ENCODE measurements at regions not wholly inside any gene's neighbourhood (a gene's known extent, or its start where the extent isn't known, plus 50 kb on each side); places are given as distances from the start of the nearest gene placed in this dataset.
"Not testable (repeated sequence)": the region's sequence is repeated elsewhere in the genome, so short reads cannot be mapped to it uniquely, and the experiment has no call there.

- DNase-seq, result no peak
Observed at GRCh38 chr5:6321078-6321477, 57.3 kb downstream of the MED10 start.

- no peak for DNase-seq
Observed at GRCh38 chr5:6319116-6319515, 59.2 kb downstream of the MED10 start.

GRCh38 chr5:6317116-6317798, 61.1 kb downstream of the MED10 start:
- no peak for DNase-seq

DNA sequence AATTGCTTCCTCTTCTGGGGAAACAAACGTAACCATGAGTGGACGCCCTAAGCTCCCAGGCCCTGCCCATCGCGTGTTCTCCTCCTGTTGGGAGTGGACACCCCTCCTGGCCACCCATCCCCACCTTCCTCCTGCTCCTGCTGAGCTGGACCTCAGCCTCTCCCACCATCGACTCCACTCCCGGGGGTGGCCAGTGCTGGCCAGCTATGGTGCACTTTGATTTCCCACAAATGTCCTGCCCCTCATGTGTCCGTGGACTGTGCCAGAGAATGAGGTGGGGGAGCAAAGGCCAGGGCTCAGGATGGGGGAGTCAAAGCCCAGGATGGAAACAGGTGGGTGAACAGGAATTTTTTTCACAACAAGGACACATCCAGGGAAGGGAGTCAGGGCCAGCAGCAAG, 62.8 kb downstream of the MED10 start:
- no peak for DNase-seq

DNA sequence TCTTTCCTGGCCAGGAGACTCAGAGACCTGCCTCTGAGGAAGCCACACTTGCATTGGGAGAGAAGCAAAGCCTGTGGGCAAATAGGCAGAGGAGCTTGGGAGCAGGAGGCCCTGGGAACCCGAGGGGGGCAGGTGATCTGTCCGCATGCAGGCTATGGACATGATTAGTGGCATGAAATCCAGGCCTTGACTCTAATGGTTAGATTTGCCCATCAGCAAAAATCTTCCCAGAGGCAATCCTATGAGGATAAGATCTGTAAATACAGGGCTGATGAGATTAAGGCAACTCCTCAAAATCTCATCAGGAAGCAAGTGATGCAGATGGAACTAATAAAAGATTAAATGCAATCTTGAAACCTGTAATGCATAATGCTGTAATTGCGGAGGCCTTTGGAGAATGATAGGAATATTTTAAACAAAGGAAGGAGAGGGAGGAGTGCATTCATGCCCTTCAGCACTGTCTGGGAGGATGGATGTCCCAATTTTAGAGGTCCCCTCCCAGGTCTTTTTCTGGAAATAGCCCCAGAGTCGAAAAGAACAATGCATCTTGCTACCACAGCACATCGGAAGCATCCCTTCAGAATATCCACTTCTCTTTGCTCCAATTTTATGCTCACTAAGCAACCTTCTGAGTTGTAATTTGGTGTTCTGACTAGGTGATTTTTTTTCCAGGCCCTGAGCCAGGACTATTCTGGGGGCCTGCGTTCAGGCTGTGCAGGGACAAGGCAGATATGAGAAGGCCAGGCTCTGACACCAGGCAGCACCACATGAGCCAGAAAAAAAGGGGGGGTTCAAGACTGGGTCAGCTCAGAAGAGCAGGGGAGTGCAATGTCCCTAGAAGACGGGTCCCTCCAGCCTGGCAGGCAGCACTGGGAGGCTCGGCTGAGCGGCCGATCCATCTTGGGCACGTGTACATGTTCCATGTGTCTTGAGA, 66.5 kb downstream of the MED10 start:
- no peak for DNase-seq

DNA sequence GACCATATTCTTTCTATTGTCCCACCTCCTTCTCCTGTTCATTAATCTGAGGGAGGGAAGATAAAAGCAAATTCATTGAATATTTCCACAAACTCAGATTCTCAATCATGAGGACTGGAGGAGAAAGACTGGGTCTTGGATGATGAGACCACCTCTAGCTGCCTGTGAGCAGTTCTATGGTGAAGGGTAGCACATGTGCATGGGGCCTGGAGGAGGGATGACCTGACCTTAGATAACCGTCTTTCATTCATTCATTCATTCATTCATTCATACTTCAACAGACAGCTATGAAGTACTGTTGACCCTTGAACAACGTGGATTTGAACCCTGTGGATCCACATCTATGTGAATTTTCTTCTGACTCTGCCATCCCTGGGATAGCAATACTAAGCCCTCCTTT, 68.4 kb downstream of the MED10 start:
- DNase-seq, result no peak

GRCh38 chr5:6308683-6309082, 69.7 kb downstream of the MED10 start:
- no peak for DNase-seq

DNA sequence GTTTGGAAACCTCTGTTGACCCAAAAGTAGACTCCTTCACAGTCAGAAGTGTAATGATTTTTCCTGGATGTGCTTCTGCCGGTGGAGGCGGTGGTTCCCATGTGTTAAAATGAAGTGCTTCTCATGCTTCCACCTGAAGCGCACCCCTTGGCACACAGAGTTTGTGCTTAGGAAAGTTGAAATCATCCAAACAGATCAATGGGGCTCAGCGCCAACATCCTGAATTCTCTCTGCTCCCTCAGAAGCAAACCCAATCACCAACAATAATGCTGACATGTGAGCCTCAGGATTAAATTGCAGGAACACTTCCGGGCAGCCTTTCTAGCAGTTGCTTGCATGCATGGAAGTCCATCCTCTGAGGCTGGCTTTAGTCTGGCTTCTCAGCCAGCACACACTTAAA, 71.0 kb downstream of the MED10 start:
- DNase-seq, result no peak

DNA sequence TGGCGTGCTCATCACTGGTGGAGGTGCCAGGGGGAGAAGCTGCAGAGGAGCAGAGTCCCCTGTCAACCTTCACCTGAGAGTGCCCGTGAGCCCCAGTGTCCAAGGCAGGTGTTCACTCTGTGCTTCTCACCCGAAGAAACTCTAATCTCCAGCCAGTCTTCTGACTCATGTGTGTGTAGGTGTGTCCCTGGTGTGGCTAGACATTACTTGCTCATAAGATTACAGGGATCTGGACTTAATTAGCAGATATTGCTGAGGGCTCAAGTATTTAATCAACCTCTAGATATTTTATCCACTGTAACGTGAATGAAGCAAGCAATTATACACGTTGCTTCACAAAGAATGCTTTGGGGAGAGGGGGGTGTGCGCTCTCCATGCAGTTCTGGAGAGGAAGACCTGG, 72.5 kb downstream of the MED10 start:
- no peak for DNase-seq

DNA sequence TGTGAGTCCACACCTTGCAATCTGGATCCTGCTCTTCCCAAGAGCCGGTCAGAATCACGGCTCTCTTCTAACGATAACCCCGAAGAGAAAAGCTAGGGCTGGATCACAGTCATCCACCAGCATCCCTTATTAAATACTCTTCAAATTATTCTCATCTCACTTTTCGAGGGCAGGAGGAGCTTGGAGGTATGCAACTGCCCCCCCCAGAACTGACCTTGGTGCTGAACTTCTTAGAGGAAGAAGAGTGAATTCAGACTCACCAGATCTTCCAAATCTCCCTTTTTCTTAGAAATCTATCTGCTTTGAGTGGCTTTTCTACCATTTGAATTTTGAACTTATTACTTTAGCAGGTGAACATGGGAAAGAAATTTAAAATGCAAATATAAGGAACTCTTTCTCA, 75.7 kb downstream of the MED10 start:
- no peak for DNase-seq

DNA sequence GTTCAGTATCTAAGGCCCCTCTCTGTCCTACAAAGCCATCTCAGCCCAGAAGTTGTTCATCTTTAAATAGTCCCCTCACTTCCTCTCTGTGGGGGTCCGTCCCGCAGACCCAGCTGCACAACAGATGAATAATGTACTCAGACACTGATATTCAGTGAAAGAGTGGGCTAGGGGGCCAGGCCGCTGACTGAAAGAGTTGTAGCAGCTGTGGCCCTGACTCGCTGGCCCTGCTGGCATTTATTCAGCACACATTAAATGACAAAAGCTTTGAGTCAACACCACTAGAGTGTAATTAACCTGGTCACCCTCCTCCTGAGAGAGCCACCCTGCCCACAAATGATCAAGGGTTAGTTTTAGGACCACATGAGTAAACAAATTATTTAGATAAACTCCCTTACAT, 76.3 kb downstream of the MED10 start:
- no peak for DNase-seq

- DNase-seq, result no peak
Observed at GRCh38 chr5:6296524-6296923, 81.8 kb downstream of the MED10 start.

DNA sequence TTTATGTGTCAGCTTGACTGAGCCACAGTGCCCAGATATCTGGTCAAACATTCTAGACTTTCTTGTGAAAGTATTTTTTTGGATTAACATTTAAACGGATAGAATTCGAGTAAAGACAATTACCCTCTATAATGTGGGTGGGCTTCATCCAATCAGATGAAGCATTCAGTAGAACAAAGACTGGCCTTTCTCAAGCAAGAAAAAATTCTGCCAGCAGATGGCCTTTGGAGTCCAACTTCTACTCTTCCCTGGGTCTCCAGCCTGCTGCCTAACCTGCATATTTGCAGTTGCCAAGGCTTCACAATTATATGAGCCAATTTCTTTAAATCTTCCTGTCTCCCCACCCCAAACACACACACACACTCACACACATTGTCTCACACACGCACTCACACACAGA, 86.4 kb downstream of the MED10 start:
- no peak for DNase-seq

DNA sequence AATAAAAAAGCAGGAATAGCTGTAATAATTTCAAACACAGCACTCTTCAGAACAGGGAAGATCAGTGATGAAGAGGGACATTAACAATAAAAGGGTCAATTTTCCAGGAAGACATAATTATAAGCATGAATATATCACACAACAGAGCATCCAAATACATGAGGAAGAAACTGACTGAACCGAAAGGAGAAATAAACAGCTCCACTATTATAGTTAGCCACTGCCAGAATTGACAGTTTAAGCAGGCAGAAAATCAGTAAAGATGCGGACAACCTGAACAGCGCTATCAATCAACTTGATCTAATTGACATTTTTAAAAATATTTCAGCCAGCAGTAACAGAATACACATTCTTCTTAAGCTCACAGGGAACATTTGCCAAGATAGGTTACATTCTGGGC, 89.1 kb downstream of the MED10 start:
- DNase-seq, result no peak

DNA sequence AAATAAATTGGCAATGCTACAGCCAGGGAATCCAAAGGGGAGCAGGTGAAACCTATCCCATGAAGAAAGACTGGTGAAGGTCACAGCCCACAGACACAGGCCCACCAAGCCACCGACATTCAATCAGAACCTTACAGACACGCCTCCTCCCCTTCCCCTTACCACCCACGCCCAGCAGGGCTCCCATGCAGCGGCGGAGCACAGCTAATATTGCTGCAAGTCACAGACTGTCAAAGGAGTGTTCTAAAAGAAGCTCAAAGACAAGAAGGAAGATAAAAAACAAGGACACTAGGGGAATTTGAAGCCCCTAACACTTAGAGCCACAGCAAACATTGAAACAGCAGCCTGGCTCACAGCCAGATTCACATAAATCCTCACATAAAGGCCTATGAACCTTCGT, 91.2 kb downstream of the MED10 start:
- no peak for DNase-seq

- no peak for DNase-seq
Observed at GRCh38 chr5:6286404-6286803, 91.9 kb downstream of the MED10 start.

DNA sequence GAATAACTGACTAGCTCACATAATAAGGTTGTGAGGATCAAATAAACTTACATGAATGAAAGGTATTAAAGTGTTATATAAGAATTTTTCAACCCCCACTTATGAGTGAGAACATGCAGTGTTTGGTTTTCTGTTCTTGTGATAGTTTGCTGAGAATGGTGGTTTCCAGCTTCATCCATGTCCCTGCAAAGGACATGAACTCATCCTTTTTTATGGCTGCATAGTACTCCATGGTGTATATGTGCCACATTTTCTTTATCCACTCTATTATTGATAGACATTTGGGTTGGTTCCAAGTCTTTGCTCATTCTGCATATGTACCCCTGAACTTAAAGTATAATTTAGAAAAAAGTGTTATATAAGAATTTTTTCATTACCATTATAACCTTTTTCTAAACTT, 93.9 kb downstream of the MED10 start:
- not testable (repeated sequence) for DNase-seq

GRCh38 chr5:6282352-6282751, 96.0 kb downstream of the MED10 start:
- no peak for DNase-seq

- DNase-seq, result no peak
Observed at GRCh38 chr5:6281818-6282217, 96.5 kb downstream of the MED10 start.

DNA sequence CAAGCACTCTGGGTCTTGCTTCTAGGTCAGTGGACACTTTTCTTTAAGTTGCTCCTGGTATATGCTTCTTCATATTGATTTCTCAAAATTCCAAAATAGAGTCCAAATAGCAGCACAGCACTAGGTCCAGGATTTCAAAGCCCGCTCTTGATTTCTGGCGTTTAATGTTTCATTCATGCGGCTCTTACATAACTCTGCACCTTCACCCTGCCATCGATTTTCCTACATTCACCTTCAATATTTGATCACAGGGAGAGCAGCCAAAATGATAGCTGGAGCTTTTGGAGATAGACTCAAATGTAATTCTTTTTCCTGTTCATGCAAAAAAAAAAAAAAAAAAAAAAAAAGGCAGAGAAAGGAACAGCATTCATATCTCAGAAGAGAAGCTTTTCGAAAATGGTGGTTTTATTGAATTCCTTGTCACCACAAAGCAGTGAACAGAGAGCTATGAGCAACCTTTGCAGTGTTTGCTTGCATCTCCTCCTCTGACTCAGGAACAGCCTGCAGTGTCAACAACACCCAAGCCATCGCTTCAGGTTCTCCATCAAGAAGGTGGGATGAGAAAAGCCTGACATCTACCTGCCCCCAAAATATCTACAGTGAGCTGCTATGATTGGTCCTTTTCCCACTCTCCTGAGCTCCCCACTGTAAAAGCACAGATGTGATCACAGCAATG, 97.8 kb downstream of the MED10 start:
- DNase-seq, result no peak

GRCh38 chr5:6279607-6280006, 98.7 kb downstream of the MED10 start:
- no peak for DNase-seq

- DNase-seq, result no peak
Observed at GRCh38 chr5:6274846-6275543, 103.4 kb downstream of the MED10 start.

DNA sequence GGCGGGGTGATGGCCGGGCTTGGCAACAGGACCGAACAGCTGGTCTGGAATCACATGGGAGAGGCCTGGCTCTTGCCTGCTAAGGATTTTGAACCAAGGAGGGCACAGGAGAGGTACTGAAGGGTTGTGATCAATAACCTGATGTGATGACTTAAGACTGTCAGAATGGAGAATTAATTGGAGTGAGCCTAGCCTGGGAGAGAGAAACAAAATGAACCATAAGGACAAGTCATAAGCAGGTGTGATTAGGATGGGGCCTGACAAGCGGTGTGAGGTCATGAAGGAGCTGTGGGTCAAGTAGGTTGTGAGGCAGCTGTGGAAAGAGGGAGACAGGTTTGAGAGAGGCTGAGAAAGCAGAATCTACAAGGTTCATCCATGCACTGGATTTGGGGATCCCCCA, 104.6 kb downstream of the MED10 start:
- DNase-seq, result no peak
